Naive thymus-derived CD4-positive, alpha-beta T cell (primary cell): ENCODE measurements at regions not wholly inside any gene's neighbourhood (a gene's known extent, or its start where the extent isn't known, plus 50 kb on each side); places are given as distances from the start of the nearest gene placed in this dataset.

Source experiments
- ATAC-seq: fragments of 150-1000 bp; cut with Tn5 transposase; 2 replicates; pipeline ENCODE4 v1.10.0; 2021; ENCODE audit warnings: mild to moderate bottlenecking, moderate library complexity
- CTCF ChIA-PET: fragments of 350-600 bp; sonication (Branson Sonifier 250); formaldehyde crosslinking; loops from one replicate; lab custom pipeline; 2021; ENCODE audit warnings: antibody characterized with exemption; lab: Charles Lee
- POLR2A ChIA-PET: fragments of 350-600 bp; sonication (Branson Sonifier 250); formaldehyde crosslinking; loops from one replicate; lab custom pipeline; 2021; ENCODE audit warnings: antibody characterized with exemption, inconsistent platforms; lab: Charles Lee
- DNase-seq, 9 donors: peaks; one replicate each; pipeline versions ENCODE4 v3.0.0 to v3.0.0-alpha.2; 2020 to 2022; ENCODE audit warnings: mixed read lengths in 1 of 9
- H3K27ac ChIP-seq: one replicate; pipeline ENCODE4 v1.7.0; 2013; ENCODE audit warnings: mild to moderate bottlenecking, low read depth, low read length, moderate library complexity
- H3K27me3 ChIP-seq, 2 donors: one replicate each; pipeline ENCODE4 v1.7.0; 2013; ENCODE audit warnings: low read length in 2 of 2, mild to moderate bottlenecking in 2 of 2, moderate library complexity in 2 of 2; ENCODE audit not compliant: control insufficient read depth in 2 of 2, insufficient read depth in 2 of 2
- H3K36me3 ChIP-seq, 3 experiments: 1 replicate in 2 of 3; 2 replicates in 1 of 3; pipeline ENCODE4 v1.7.0; 2013; ENCODE audit warnings: low read length in 3 of 3, mild to moderate bottlenecking in 3 of 3, moderate library complexity in 1 of 3; ENCODE audit not compliant: insufficient read depth in 3 of 3, control insufficient read depth in 2 of 3
- H3K4me1 ChIP-seq, 2 donors: one replicate each; pipeline ENCODE4 v1.7.0; 2013; ENCODE audit warnings: low read length in 2 of 2, mild to moderate bottlenecking in 2 of 2, moderate library complexity in 1 of 2; ENCODE audit not compliant: control insufficient read depth in 2 of 2, insufficient read depth in 2 of 2
- H3K4me3 ChIP-seq: 2 replicates; pipeline ENCODE4 v1.7.0; 2013; ENCODE audit warnings: mild to moderate bottlenecking, low read length
- H3K9me3 ChIP-seq, 3 experiments: 1 replicate in 2 of 3; 2 replicates in 1 of 3; pipeline ENCODE4 v1.7.0; 2013; ENCODE audit warnings: low read length in 3 of 3; ENCODE audit not compliant: control insufficient read depth in 2 of 3
- H3K27ac Mint-ChIP-seq, 9 donors: one replicate each; pipeline ENCODE4 v1.8.0; 2020 to 2022; ENCODE audit warnings: mixed read lengths in 9 of 9, mild to moderate bottlenecking in 8 of 9, moderate library complexity in 5 of 9, inconsistent platforms in 2 of 9
- H3K27me3 Mint-ChIP-seq, 5 donors: one replicate each; pipeline ENCODE4 v1.8.0; 2021 to 2022; ENCODE audit warnings: mixed read lengths in 5 of 5, mild to moderate bottlenecking in 1 of 5
- H3K36me3 Mint-ChIP-seq, 5 donors: one replicate each; pipeline ENCODE4 v1.8.0; 2020 to 2022; ENCODE audit warnings: mixed read lengths in 5 of 5, mild to moderate bottlenecking in 3 of 5, inconsistent platforms in 1 of 5
- H3K4me1 Mint-ChIP-seq, 7 donors: one replicate each; pipeline ENCODE4 v1.8.0; 2020 to 2022; ENCODE audit warnings: mixed read lengths in 7 of 7, mild to moderate bottlenecking in 3 of 7, inconsistent platforms in 1 of 7
- H3K4me3 Mint-ChIP-seq, 10 donors: one replicate each; pipeline ENCODE4 v1.8.0; 2020 to 2022; ENCODE audit warnings: mild to moderate bottlenecking in 10 of 10, mixed read lengths in 10 of 10, moderate library complexity in 6 of 10, inconsistent platforms in 2 of 10
- H3K9me3 Mint-ChIP-seq, 11 donors: one replicate each; pipeline ENCODE4 v1.8.0; 2020 to 2022; ENCODE audit warnings: mixed read lengths in 11 of 11, mild to moderate bottlenecking in 4 of 11, inconsistent platforms in 1 of 11, moderate library complexity in 1 of 11
- intact Hi-C, 2 donors: fragments of 100-400 bp; cut with micrococcal nuclease; formaldehyde crosslinking; loops; one replicate each; pipeline ENCODE4 v1.15.1; 2023

DNA sequence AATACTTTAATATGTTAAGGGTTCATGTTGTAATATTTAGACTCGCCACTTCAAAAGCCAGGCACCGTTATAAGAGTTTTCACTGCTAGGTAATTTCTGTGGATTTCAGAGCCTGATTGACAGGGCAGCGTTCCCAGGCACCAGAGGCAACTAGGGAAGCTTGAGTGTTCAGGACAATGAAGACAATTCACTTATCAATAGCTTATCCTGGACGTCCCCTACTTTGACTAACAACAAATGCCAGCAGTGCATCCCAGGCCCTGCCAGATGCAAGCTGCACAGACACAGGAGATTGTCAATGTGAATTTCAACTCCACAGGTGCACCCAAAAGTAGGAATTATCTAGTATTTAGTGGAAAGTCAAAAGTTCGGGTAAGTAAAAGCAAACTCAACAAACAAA lies 179.3 kb upstream of the GYPC start:
- DNase-seq = no peak
- H3K9me3 ChIP-seq = no peaks in the 10 kb centered on the region
- no peak overlapping the region for H3K4me3 ChIP-seq
- no peaks in the 10 kb centered on the region for H3K27me3 ChIP-seq
- no peaks in the 10 kb centered on the region for H3K36me3 ChIP-seq
- no peaks in the 10 kb centered on the region for H3K4me1 Mint-ChIP-seq
- H3K27me3 Mint-ChIP-seq = peaks cover 12 to 27% (median 13%) of the 10 kb centered on the region in 5 donors
- no peak overlapping the region for H3K27ac Mint-ChIP-seq
- no peak for ATAC-seq
- no peak overlapping the region for H3K4me3 Mint-ChIP-seq
- H3K27ac ChIP-seq = no peak overlapping the region
- H3K9me3 Mint-ChIP-seq = peaks cover 0 to 6% (median 0%) of the 10 kb centered on the region in 11 donors
- H3K4me1 ChIP-seq = no peaks in the 10 kb centered on the region
- intact Hi-C loops = no loop called here
- ChIA-PET POLR2A (no interaction called here), CTCF (interaction anchor here (0.7 kb wide), 1 partner anchor 103 kb away, joined by 3 read pairs; no protein-coding TSS in a partner anchor)
- H3K36me3 Mint-ChIP-seq = no peaks in the 10 kb centered on the region

DNA sequence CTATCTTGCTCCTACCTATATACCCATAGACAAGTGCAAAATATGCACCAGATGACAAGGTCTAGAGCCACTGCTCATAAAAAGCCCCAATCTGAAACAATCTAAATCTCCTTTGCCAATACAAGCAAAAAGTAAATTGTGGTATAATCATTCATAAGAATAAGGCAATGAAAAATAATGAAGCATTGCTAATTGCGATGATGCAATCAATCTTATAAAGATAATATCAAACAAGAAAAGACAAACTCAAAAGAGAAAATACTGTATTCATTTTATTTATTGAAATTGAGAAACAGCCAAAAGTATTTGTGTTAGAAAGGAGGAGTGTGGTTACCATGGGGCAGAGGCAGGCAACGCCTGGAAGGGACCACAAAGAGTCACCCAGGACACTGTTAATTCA lies 175.9 kb upstream of the GYPC start:
- H3K9me3 ChIP-seq = no peaks in the 10 kb centered on the region
- H3K27ac ChIP-seq = no peak overlapping the region
- DNase-seq = no peak
- ChIA-PET CTCF (no interaction called here), POLR2A (no interaction called here)
- Mint-ChIP-seq H3K4me3 (no peak overlapping the region), H3K4me1 (no peaks in the 10 kb centered on the region), H3K36me3 (no peaks in the 10 kb centered on the region), H3K27ac (no peak overlapping the region), H3K9me3 (peaks cover 0 to 6% (median 0%) of the 10 kb centered on the region in 11 donors), H3K27me3 (peaks cover 0 to 12% (median 4%) of the 10 kb centered on the region in 5 donors)
- H3K4me1 ChIP-seq = no peaks in the 10 kb centered on the region
- ATAC-seq = no peak
- H3K36me3 ChIP-seq = no peaks in the 10 kb centered on the region
- no peaks in the 10 kb centered on the region for H3K27me3 ChIP-seq
- no peak overlapping the region for H3K4me3 ChIP-seq
- intact Hi-C loops = no loop called here

DNA sequence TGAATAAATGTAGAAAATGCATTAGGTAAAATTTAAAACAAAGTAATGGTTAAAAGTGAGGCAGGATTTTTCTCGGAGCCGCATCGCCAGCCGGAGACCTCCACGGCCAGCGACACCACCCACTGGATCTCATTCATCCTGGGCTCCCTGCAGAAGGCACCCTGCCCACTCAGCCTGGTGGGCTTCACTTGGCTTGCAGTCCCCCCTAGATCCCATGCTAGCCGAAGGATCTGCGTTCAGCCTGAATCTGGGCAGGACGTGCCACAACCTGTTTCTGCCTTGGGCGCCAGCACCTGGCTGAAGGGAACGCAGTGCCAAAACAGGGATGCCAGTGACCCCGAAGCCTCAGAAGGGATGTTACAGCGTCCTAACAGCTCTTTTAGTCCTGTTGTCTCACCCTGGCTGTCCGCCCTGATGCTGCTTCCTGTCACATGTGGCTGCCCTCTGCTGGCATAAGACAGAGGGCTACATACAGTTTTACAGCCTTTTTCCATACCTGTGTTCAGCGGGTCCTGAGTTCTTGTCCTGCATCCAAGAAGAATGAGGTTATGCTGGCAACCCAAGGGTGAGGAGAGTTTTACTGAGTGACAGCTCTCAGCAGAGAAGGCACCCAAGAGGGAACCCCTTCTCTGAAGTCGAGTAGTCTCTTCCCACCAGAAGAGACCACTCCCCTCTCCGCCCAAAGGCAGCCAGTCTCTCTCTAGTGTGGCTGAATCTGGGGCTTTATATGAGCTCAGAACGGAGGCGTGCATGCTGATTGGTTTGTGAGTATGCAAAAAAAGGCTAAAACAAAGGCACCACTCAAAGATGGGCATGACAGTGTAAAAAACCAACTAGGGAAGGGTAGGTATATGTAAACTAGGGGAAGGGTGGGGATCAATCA lies 173.1 kb upstream of the GYPC start:
- no peaks in the 10 kb centered on the region for H3K27me3 ChIP-seq
- no peaks in the 10 kb centered on the region for H3K36me3 ChIP-seq
- no peak for ATAC-seq
- no peaks in the 10 kb centered on the region for H3K9me3 ChIP-seq
- peaks cover 3 to 16% (median 10%) of the 10 kb centered on the region in 5 donors for H3K27me3 Mint-ChIP-seq
- CTCF ChIA-PET = no interaction called here
- peaks cover 0 to 3% (median 0%) of the 10 kb centered on the region in 11 donors for H3K9me3 Mint-ChIP-seq
- H3K4me3 Mint-ChIP-seq = no peak overlapping the region
- intact Hi-C loops = no loop called here
- POLR2A ChIA-PET = no interaction called here
- DNase-seq = peak in 1 of 9 donors; percentile 16
- H3K36me3 Mint-ChIP-seq = no peaks in the 10 kb centered on the region
- H3K4me3 ChIP-seq = no peak overlapping the region
- H3K27ac Mint-ChIP-seq = no peak overlapping the region
- H3K27ac ChIP-seq = no peak overlapping the region
- H3K4me1 Mint-ChIP-seq = no peaks in the 10 kb centered on the region
- no peaks in the 10 kb centered on the region for H3K4me1 ChIP-seq

DNA sequence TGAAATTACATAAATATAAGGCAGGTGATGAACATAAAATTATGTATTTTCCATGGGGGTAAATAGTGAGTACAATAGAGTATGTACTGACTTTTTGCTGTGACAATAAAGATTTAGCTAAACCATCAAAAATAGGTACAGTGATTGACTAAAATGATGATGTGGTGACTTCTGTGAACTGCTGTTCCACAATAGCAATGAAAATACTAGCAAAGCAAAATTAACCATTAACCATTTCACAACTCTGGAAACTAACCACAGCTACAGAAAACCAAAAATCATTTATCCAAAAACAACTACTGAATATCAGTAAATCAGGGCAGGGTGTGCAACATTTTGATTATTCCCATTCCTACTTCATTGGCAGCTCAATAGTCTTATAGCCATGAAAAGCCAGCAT lies 161.4 kb upstream of the GYPC start:
- Histone ChIP-seq H3K4me1 (no peaks in the 10 kb centered on the region), H3K9me3 (no peaks in the 10 kb centered on the region), H3K4me3 (no peak overlapping the region), H3K27ac (no peak overlapping the region), H3K36me3 (no peaks in the 10 kb centered on the region), H3K27me3 (no peaks in the 10 kb centered on the region)
- no peak for DNase-seq
- ATAC-seq = no peak
- peaks cover 0 to 11% (median 0%) of the 10 kb centered on the region in 5 donors for H3K36me3 Mint-ChIP-seq
- H3K27me3 Mint-ChIP-seq = peaks cover 4 to 36% (median 27%) of the 10 kb centered on the region in 5 donors
- ChIA-PET CTCF (interaction anchor here (0.6 kb wide), 1 partner anchor 31 kb away, joined by 3 read pairs; no protein-coding TSS in a partner anchor), POLR2A (no interaction called here)
- H3K4me1 Mint-ChIP-seq = no peaks in the 10 kb centered on the region
- no peak overlapping the region for H3K27ac Mint-ChIP-seq
- H3K9me3 Mint-ChIP-seq = peaks cover 8 to 37% (median 12%) of the 10 kb centered on the region in 11 donors
- H3K4me3 Mint-ChIP-seq = no peak overlapping the region
- intact Hi-C loops = no loop called here

DNA sequence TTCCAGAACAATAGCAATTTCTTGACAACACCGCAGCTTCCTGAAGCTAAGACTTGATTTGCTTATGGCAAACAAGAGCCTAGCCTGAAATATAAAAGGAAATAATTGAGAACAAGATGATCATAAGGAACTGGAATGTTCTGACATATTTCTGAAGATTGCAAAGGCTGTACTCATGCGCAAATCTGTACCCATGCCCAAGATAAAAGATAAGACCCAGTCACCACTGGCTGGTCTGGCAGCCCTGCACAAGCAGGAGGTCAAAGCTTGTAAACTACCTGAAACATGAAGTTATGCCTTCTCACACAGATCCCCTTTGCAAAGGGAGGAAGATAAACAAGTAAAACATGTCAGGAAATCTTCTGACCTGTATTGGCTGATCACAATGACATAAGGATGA lies 160.8 kb upstream of the GYPC start:
- no peak overlapping the region for H3K4me3 ChIP-seq
- H3K36me3 ChIP-seq = no peaks in the 10 kb centered on the region
- Mint-ChIP-seq H3K4me3 (no peak overlapping the region), H3K36me3 (peaks cover 0 to 11% (median 0%) of the 10 kb centered on the region in 5 donors), H3K27me3 (peaks cover 2 to 37% (median 26%) of the 10 kb centered on the region in 5 donors), H3K27ac (no peak overlapping the region), H3K9me3 (peaks cover 8 to 37% (median 12%) of the 10 kb centered on the region in 11 donors), H3K4me1 (no peaks in the 10 kb centered on the region)
- H3K4me1 ChIP-seq = no peaks in the 10 kb centered on the region
- intact Hi-C loops = no loop called here
- H3K27me3 ChIP-seq = no peaks in the 10 kb centered on the region
- no peak for DNase-seq
- POLR2A ChIA-PET = no interaction called here
- no peak for ATAC-seq
- no peak overlapping the region for H3K27ac ChIP-seq
- CTCF ChIA-PET = no interaction called here
- no peaks in the 10 kb centered on the region for H3K9me3 ChIP-seq

DNA sequence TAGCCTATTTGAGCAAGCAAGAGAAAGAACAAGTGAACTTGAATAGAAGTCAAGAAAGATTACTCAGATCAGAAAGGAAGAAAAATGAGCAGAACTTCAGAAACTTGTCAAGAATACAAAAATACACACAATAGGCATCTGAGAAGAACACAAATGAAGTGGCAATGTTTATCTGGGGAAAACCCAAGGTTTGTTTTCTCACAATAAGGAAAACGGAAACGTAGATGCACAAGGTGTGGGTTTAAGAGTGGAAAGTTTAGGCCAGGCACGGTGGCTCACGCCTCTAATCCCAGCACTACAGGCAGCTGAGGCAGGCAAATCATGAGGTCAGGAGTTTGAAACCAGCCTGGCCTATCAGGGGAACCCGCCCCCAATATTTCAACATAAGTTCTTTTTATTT lies 159.5 kb upstream of the GYPC start:
- no peaks in the 10 kb centered on the region for H3K36me3 ChIP-seq
- POLR2A ChIA-PET = no interaction called here
- H3K9me3 ChIP-seq = no peaks in the 10 kb centered on the region
- no peak overlapping the region for H3K4me3 ChIP-seq
- H3K9me3 Mint-ChIP-seq = peaks cover 8 to 37% (median 12%) of the 10 kb centered on the region in 11 donors
- H3K4me1 ChIP-seq = no peaks in the 10 kb centered on the region
- CTCF ChIA-PET = no interaction called here
- no peaks in the 10 kb centered on the region for H3K27me3 ChIP-seq
- H3K36me3 Mint-ChIP-seq = peaks cover 0 to 11% (median 0%) of the 10 kb centered on the region in 5 donors
- ATAC-seq (no peak), DNase-seq (no peak)
- no peak overlapping the region for H3K4me3 Mint-ChIP-seq
- intact Hi-C loops = no loop called here
- H3K4me1 Mint-ChIP-seq = no peaks in the 10 kb centered on the region
- H3K27ac ChIP-seq = no peak overlapping the region
- H3K27me3 Mint-ChIP-seq = peaks cover 2 to 33% (median 26%) of the 10 kb centered on the region in 5 donors
- no peak overlapping the region for H3K27ac Mint-ChIP-seq

DNA sequence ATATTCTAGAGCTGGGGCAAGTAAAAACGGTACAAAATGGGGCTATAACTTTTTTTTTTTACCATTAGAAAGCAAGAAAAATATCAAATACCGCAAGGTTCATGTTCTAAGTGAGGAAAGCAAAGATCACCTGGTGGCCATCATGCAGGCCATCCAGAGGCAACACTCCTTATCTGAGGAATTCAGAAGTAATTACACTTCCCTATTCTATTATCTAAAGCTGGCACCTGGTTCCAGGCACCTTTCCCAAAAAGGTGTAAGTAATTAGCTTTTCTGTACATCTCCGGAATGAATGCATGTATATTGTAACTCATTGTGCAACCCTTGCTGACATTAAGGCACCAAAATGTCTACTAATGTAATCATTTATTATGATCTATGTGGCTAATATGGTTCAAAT lies 152.5 kb upstream of the GYPC start:
- Mint-ChIP-seq H3K27me3 (peaks cover 0 to 16% (median 14%) of the 10 kb centered on the region in 5 donors), H3K4me1 (peaks cover 0 to 6% (median 0%) of the 10 kb centered on the region in 7 donors), H3K9me3 (peaks cover 0 to 2% (median 0%) of the 10 kb centered on the region in 11 donors), H3K36me3 (no peaks in the 10 kb centered on the region), H3K4me3 (no peak overlapping the region), H3K27ac (no peak overlapping the region)
- Histone ChIP-seq H3K9me3 (no peaks in the 10 kb centered on the region), H3K4me3 (no peak overlapping the region), H3K36me3 (no peaks in the 10 kb centered on the region), H3K27me3 (no peaks in the 10 kb centered on the region), H3K4me1 (no peaks in the 10 kb centered on the region), H3K27ac (no peak overlapping the region)
- POLR2A ChIA-PET = no interaction called here
- intact Hi-C loops = no loop called here
- ATAC-seq (no peak), DNase-seq (no peak)
- CTCF ChIA-PET = no interaction called here
